PC-9 (cell line): ENCODE measurements at regions not wholly inside any gene's neighbourhood (a gene's known extent, or its start where the extent isn't known, plus 50 kb on each side); places are given as distances from the start of the nearest gene placed in this dataset.

Source experiments
- CTCF ChIP-seq: fragments of 200-600 bp; sonication (generic); conservative IDR thresholded peaks from 2 replicates; pipeline ENCODE4 v1.6.1; 2017; ENCODE audit warnings: mixed run types, antibody characterized with exemption, mild to moderate bottlenecking, moderate library complexity
- EZH2 ChIP-seq: fragments of 200-600 bp; sonication (generic); IDR thresholded peaks from 2 replicates; pipeline ENCODE4 v1.8.0; 2017; ENCODE audit warnings: antibody characterized with exemption, low read depth

- TF ChIP-seq CTCF, result no peak
- TF ChIP-seq EZH2, result no peak
Observed at GRCh38 chr7:109638321-109638720, 1068.6 kb downstream of the DNAJB9 start.
